ENCODE measurements at regions not wholly inside any gene's neighbourhood (a gene's known extent, or its start where the extent isn't known, plus 50 kb on each side); places are given as distances from the start of the nearest gene placed in this dataset.
A peak's percentile ranks its signal among the peaks of the same experiment; 100 is the strongest.

GRCh38 chr5:36396640-36397039, 94.9 kb upstream of the RANBP3L start:
- no peak for DNase-seq (ENCODE audit: low spot score in 2 of 2)
- TF ChIP-seq CTCF (IDR thresholded peaks at IDR 0.05) (no peak), POLR2A (IDR thresholded peaks at IDR 0.05) (no peak)
- intact Hi-C loops (cut with DNase I; ENCODE audit: low total_unique reads): loop anchor here (10.0 kb wide), 1 partner anchor 142 kb away; no protein-coding TSS in a partner anchor
- H3K4me3 ChIP-seq (ENCODE audit: low read depth, poor library complexity, severe bottlenecking): no peak overlapping the region
- WGBS, 2 donors: 51 to 52% methylated on average over 3 of the region's 3 CpGs

GRCh38 chr5:36397901-36398536, 96.3 kb upstream of the RANBP3L start:
- intact Hi-C loops (cut with DNase I; ENCODE audit: low total_unique reads): loop anchor here (10.0 kb wide), 1 partner anchor 143 kb away; no protein-coding TSS in a partner anchor
- no peak overlapping the region for H3K4me3 ChIP-seq (ENCODE audit: low read depth, poor library complexity, severe bottlenecking)
- WGBS, 2 donors: 73 to 84% methylated on average over 3 of the region's 3 CpGs
- DNase-seq (ENCODE audit: low spot score in 2 of 2): no peak
- TF ChIP-seq POLR2A (IDR thresholded peaks at IDR 0.05) (no peak), CTCF (IDR thresholded peaks at IDR 0.05) (no peak)

- no peak for DNase-seq (ENCODE audit: low spot score in 2 of 2)
- WGBS, 2 donors: 80 to 81% methylated on average over 3 of the region's 3 CpGs
- intact Hi-C loops (cut with DNase I; ENCODE audit: low total_unique reads): no loop called here
- H3K4me3 ChIP-seq (ENCODE audit: low read depth, poor library complexity, severe bottlenecking): no peak overlapping the region
- no peak for TF ChIP-seq POLR2A (IDR thresholded peaks at IDR 0.05)
- no peak for TF ChIP-seq CTCF (IDR thresholded peaks at IDR 0.05)
Observed at GRCh38 chr5:36402512-36402906, 100.8 kb upstream of the RANBP3L start.

GRCh38 chr5:36403632-36404311, 102.1 kb upstream of the RANBP3L start:
- no peak for TF ChIP-seq POLR2A (IDR thresholded peaks at IDR 0.05)
- no peak for TF ChIP-seq CTCF (IDR thresholded peaks at IDR 0.05)
- peak in 1 of 2 donors; percentile 75 for DNase-seq (ENCODE audit: low spot score in 2 of 2)
- H3K4me3 ChIP-seq (ENCODE audit: low read depth, poor library complexity, severe bottlenecking): no peak overlapping the region
- intact Hi-C loops (cut with DNase I; ENCODE audit: low total_unique reads): no loop called here
- WGBS, 2 donors: 43 to 56% methylated on average over 5 of the region's 5 CpGs

GRCh38 chr5:36406023-36406422, 104.3 kb upstream of the RANBP3L start:
- WGBS, 2 donors: 94 to 100% methylated on average over 1 of the region's 1 CpG
- DNase-seq (ENCODE audit: low spot score in 2 of 2): no peak
- no peak for TF ChIP-seq POLR2A (IDR thresholded peaks at IDR 0.05)
- TF ChIP-seq CTCF (IDR thresholded peaks at IDR 0.05): no peak
- intact Hi-C loops (cut with DNase I; ENCODE audit: low total_unique reads): no loop called here
- no peak overlapping the region for H3K4me3 ChIP-seq (ENCODE audit: low read depth, poor library complexity, severe bottlenecking)

Data from lower leg skin (tissue), 4 donors.